K562 (cell line): ENCODE measurements at regions not wholly inside any gene's neighbourhood (a gene's known extent, or its start where the extent isn't known, plus 50 kb on each side); places are given as distances from the start of the nearest gene placed in this dataset. TPM values are rescaled to one million over a fixed set of nuclear protein-coding genes. Genes with fewer than 3 reads are reported as not detected.

Source experiments
- small RNA-seq: library from RNA; depleted of rRNA; stranded (forward); fragments of <200 nt; gene quantifications from one replicate; pipeline ENCODE3, GENCODE V24; 2014

Small RNA genes lying in the stretch of these regions (small RNA-seq; reads per million reads assigned to genes)
- not detected for gene RF00017
